Fibroblast of lung (primary cell): ENCODE measurements at regions not wholly inside any gene's neighbourhood (a gene's known extent, or its start where the extent isn't known, plus 50 kb on each side); places are given as distances from the start of the nearest gene placed in this dataset.

Source experiments
- CTCF ChIP-seq, 2 donors: IDR thresholded peaks in 1 of 2; conservative IDR thresholded peaks in 1 of 2; 1 replicate in 1 of 2; 2 replicates in 1 of 2; pipeline ENCODE4 v1.5.1; 2011 to 2012; ENCODE audit warnings: low read length in 2 of 2, control low read depth in 1 of 2, inconsistent platforms in 1 of 2, low read depth in 1 of 2, mild to moderate bottlenecking in 1 of 2
- EZH2 ChIP-seq: IDR thresholded peaks from 2 replicates; pipeline ENCODE4 v1.5.1; 2012; ENCODE audit warnings: low read length, control low read depth, mild to moderate bottlenecking; ENCODE audit errors: missing control alignments

- TF ChIP-seq CTCF (conservative IDR thresholded peaks at IDR 0.05 in 1 of 2, IDR thresholded peaks at IDR 0.05 in 1 of 2; ENCODE audit: low read depth in 1 of 2, low read length in 2 of 2) (no peak), EZH2 (no peak)
Observed at GRCh38 chr1:230495076-230495475, 68.9 kb upstream of the PGBD5 start.
